Fibroblast of villous mesenchyme (primary cell): ENCODE measurements at regions not wholly inside any gene's neighbourhood (a gene's known extent, or its start where the extent isn't known, plus 50 kb on each side); places are given as distances from the start of the nearest gene placed in this dataset.

Experiments used
- DNase-seq: peaks from one replicate; pipeline ENCODE4 v3.0.0-alpha.2; 2010; ENCODE audit warnings: low read depth
- H3K4me3 ChIP-seq: 2 replicates; pipeline ENCODE4 v1.5.1; 2011; ENCODE audit warnings: low read depth, mild to moderate bottlenecking, low read length
- TF ChIP-seq, protein P1 (sequence below): IDR thresholded peaks from 2 replicates; pipeline ENCODE4 v1.5.1; 2012; ENCODE audit warnings: low read depth, mild to moderate bottlenecking, low read length; ENCODE audit not compliant: insufficient read depth

DNA sequence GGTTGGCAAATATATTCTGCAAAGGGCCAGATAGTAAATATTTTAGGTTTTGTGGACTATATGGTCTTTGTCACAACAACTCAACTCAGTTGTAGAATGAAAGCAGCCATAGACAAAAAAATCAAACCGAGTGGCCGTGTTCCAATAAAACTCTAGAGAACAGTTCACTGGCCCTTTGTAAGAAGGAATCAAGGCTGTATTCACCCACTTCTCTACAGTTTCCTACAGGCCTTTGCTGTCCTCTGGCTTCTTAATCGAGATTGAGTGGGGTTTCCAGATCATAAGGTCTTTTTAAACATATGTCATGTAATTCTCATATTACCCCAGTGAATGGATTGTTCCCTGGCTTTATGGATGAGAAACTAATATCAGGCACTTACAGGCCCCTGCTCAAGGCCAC, 448.9 kb upstream of the ETAA1 start:
- H3K4me3 ChIP-seq, result no peak overlapping the region
- TF ChIP-seq, protein P1, sequence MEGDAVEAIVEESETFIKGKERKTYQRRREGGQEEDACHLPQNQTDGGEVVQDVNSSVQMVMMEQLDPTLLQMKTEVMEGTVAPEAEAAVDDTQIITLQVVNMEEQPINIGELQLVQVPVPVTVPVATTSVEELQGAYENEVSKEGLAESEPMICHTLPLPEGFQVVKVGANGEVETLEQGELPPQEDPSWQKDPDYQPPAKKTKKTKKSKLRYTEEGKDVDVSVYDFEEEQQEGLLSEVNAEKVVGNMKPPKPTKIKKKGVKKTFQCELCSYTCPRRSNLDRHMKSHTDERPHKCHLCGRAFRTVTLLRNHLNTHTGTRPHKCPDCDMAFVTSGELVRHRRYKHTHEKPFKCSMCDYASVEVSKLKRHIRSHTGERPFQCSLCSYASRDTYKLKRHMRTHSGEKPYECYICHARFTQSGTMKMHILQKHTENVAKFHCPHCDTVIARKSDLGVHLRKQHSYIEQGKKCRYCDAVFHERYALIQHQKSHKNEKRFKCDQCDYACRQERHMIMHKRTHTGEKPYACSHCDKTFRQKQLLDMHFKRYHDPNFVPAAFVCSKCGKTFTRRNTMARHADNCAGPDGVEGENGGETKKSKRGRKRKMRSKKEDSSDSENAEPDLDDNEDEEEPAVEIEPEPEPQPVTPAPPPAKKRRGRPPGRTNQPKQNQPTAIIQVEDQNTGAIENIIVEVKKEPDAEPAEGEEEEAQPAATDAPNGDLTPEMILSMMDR, result no peak
- no peak for DNase-seq

DNA sequence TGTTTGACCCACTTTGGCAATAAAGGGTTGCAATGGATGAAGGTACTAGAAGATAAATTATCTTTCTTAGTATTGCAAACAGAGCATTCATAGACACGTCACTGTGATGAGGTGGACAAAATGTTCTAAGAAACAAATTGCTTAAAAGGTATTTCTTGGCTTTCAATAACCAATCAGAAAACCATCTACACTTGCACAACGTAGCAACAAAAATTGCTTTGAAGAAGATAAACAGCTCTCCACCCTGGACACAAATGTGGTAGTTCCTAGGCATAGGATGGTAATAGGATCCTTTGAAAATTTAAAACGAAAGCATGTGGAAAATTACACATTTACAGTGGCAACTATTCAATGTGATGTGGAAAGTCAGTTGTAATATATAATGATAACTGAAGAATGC, 439.9 kb upstream of the ETAA1 start:
- TF ChIP-seq, protein P1, result no peak
- no peak overlapping the region for H3K4me3 ChIP-seq
- DNase-seq, result peak; percentile 85

GRCh38 chr2:66957677-66958076, 439.5 kb upstream of the ETAA1 start:
- TF ChIP-seq, protein P1, result no peak
- no peak for DNase-seq
- no peak overlapping the region for H3K4me3 ChIP-seq

- TF ChIP-seq, protein P1, result no peak
- no peak overlapping the region for H3K4me3 ChIP-seq
- no peak for DNase-seq
Measured at GRCh38 chr2:66960161-66960560, 437.0 kb upstream of the ETAA1 start.

GRCh38 chr2:66962716-66963115, 434.4 kb upstream of the ETAA1 start:
- H3K4me3 ChIP-seq, result no peak overlapping the region
- TF ChIP-seq, protein P1, result no peak
- DNase-seq, result peak; percentile 29

DNA sequence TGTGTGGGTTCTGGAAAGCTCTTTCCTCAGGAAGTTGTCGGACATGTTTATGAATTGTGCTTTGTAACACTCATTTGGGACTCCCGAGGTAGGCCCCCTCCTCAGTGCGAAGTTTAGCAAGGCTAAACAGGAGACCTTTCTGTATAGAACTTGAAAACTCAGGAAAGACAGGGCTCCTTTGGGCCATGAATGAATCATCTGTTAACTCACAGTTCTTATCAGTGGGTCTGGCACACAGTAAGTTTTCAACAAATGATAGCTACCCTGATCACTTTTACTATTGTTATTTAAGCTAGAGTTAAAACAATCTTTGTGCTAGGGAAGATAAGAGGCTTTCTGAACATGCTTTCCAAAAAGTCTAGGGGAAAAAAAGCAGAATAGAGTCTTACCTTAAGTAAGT, 430.5 kb upstream of the ETAA1 start:
- TF ChIP-seq, protein P1, result no peak
- no peak for DNase-seq
- H3K4me3 ChIP-seq, result no peak overlapping the region

DNA sequence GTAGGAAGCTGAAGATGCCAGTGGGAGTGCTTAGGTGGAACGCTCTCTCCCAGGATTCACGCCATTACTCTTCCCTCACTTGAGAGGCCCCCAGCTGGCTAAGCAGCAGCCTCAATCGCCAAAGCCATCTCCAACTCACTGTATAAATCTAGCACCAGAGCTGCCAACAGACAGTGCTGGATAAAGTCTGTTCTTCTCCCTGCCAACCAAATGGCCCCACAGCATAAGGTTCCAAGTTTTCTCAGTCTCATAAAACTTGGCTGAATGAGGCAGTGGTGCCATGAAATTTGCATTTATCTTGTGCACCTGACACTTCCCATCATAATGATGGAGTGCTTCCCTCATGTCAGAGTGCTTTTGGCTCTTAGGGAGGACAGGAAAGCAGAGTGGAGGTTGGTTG, 428.2 kb upstream of the ETAA1 start:
- DNase-seq, result no peak
- H3K4me3 ChIP-seq, result no peak overlapping the region
- TF ChIP-seq, protein P1, result no peak
